ENCODE measurements at regions not wholly inside any gene's neighbourhood (a gene's known extent, or its start where the extent isn't known, plus 50 kb on each side); places are given as distances from the start of the nearest gene placed in this dataset.

- TF ChIP-seq EZH2 (IDR thresholded peaks at IDR 0.05; ENCODE audit: borderline replicate concordance, insufficient read depth, low read length, poor library complexity, severe bottlenecking) (no peak), EP300 (conservative IDR thresholded peaks at IDR 0.05; ENCODE audit: poor library complexity, severe bottlenecking) (no peak), SMC3 (conservative IDR thresholded peaks at IDR 0.05; ENCODE audit: poor library complexity) (no peak)
- TF ChIP-seq, protein P1, sequence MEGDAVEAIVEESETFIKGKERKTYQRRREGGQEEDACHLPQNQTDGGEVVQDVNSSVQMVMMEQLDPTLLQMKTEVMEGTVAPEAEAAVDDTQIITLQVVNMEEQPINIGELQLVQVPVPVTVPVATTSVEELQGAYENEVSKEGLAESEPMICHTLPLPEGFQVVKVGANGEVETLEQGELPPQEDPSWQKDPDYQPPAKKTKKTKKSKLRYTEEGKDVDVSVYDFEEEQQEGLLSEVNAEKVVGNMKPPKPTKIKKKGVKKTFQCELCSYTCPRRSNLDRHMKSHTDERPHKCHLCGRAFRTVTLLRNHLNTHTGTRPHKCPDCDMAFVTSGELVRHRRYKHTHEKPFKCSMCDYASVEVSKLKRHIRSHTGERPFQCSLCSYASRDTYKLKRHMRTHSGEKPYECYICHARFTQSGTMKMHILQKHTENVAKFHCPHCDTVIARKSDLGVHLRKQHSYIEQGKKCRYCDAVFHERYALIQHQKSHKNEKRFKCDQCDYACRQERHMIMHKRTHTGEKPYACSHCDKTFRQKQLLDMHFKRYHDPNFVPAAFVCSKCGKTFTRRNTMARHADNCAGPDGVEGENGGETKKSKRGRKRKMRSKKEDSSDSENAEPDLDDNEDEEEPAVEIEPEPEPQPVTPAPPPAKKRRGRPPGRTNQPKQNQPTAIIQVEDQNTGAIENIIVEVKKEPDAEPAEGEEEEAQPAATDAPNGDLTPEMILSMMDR (IDR thresholded peaks at IDR 0.05; ENCODE audit: poor library complexity, severe bottlenecking), result no peak
Measured at GRCh38 chr9:86672966-86673365, 274.3 kb downstream of the GAS1 start.

All from neural cell (in vitro differentiated cells).